ENCODE measurements at regions not wholly inside any gene's neighbourhood (a gene's known extent, or its start where the extent isn't known, plus 50 kb on each side); places are given as distances from the start of the nearest gene placed in this dataset.
"Not testable (repeated sequence)": the region's sequence is repeated elsewhere in the genome, so short reads cannot be mapped to it uniquely, and the experiment has no call there.

DNA sequence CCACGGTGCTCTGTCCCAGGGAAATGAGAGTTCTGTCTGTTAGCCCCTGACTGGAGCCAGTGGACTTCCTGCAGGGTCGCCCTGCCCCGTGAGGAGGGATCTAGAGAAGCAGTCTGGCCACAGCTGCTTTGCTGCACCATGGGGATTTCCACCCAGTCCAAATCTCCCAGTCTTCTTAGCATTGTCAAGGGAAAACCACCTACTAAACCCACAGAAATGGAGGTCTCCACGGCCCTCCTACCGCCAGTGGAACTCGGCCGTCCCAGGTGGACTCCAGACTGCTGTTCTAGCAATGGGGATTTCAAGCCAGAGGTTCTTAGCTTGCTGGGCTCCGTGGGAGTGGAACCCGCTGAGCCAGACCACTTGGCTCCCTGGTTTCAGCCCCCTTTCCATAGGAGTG, 133.3 kb upstream of the PCDH7 start:
- no peak for DNase-seq (ENCODE audit: low read depth, low spot score)

DNA sequence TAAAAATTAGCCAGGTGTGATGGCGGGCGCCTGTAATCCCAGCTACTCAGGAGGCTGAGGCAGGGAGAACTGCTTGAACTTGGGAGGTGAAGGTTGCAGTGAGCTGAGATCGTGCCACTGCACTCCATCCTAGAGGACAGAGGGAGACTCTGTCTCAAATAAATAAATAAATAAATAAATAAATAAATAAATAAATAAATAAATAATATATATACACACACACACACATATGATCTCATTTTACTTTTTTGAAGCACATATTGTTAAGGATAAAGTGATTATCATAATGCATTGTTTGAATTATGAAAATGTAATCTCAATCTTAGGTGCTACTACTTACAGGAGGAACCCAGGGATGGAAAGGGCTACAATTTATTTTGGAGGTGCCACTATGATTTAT, 130.5 kb upstream of the PCDH7 start:
- not testable (repeated sequence) for DNase-seq (ENCODE audit: low read depth, low spot score)

DNA sequence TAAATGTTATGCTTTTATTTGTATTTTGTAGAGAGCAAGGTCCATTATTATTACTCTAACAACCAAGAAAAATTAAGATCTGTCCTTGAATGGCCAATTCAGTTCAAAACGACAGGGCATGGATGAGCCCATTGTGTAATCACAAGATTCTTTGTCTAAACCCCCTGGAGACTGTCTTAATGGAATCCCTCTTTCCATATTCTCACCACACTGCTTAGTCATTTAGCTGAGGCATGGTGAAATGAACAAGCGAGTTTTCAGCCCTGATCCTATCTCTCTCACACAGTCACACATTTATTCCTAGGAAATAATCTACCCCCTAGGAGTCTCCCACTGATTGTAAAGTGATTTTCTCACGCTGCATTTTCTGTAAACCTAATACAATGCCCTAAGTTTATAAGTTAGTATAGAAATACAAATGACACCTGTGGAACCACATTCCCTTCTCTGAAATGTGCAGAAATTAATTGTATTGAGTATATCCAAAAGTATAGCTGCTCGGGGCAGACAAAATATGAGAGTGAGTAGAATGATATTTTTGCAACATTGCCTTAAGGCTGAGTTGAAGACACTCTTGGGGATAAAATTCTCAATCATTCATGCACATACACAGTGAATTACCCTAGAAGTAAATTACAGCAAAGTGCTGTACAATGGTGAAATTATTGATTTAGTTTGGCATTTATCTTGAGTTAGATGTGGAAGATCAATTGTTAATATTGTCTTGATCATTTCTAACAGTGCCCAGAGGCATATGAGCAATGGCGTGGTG, 119.7 kb upstream of the PCDH7 start:
- DNase-seq (ENCODE audit: low read depth, low spot score) = peak; percentile 15

DNA sequence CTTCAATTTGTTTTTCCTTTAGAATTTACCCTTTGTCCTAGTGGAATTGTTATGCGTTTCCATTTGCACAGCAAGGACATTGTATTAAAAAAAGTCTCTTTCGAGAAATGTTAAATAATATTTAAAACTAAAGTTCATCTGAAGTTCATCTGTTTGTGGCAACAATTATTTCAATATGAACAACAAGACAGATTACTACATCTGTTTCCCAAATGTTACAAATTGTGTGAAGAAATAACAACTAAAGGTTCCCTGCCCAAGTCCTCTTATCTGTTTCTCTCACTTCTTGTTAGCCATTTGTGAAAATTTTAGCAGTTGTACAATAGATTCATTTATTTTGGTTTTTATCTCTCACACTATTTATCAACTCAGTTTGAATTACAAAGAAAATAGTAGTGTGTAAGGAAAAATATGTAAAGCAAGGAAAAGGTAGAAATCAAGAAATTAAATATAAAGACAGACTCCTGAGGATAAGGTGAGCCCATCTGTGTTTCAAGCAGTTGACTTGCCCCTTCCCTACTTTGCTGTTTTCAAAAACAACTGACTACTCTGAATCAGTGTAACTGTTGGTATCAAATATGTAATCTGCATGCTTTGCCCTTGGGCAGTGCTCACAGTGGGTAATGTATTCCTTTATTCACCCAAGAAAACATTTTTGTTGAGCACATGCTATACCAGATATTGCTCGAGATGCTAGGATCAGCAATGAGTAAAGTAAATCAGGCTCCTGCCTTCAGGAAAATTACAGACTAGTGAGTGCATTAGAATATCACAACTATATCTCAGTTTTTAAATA, 118.9 kb upstream of the PCDH7 start:
- DNase-seq (ENCODE audit: low read depth, low spot score) = no peak

DNA sequence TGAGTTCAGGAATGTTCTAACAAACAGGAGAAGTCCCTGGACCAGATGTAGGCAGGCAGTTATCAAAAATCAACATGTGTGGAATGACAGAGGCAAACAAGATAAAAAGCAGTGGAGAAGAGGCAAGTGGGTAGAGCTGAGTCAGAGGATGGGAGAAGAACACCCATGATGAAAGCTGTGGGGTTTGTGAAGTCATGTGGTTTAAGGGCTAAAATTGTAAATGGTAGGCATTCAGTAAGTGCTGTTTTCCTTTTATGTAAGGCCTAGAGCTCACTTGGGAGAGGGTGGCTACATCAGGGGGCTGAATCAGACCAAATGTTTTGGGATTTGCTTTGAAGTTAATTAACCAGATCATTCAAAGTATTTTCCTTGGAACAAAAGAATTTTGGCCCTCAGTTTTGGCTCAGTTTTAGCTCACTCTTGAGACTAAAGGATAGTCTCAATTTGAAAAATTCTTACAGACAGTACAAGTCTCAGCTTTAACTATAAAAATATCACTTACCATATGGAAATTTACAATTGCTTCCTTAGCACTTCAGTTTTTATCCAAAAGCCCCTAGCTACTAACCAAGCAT, 114.5 kb upstream of the PCDH7 start:
- DNase-seq (ENCODE audit: low read depth, low spot score) = no peak

DNA sequence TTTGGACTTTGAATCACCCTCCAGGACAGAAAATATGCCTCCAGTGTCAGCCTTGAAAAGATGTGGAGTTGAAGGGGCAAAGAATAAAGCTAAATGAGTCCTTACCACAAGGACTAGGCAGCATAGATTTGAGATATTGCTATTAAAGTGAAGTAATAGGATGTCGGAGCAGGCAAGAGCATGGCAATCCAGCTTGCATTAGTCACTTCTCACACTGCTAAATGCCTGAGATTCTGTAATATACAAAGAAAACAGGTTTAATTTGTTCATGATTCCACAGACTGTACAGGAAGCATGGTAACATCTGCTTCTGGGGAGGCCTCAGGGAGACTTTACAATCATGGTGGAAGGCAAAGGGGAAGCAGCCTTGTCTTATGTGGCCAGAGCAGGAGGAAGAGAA, 109.8 kb upstream of the PCDH7 start:
- no peak for DNase-seq (ENCODE audit: low read depth, low spot score)

DNA sequence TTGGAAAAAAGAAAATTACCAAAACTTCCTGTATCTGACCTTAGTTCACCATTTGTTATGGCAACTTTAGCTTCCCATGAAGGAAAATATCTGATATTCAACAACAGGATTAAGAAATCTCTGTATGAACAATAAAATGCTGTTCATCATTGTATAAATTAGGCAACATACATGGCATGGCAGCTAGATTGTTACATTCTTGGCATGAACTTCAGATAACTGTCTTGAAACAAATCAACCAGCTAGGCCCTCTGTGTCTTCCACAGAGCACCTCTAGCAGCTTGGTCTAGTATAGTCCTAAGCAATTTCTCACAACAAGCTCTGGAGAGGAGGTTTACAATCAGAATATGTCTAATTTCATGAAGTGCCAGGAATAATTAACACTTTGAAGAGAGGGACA, 105.4 kb upstream of the PCDH7 start:
- DNase-seq (ENCODE audit: low read depth, low spot score) = no peak

DNA sequence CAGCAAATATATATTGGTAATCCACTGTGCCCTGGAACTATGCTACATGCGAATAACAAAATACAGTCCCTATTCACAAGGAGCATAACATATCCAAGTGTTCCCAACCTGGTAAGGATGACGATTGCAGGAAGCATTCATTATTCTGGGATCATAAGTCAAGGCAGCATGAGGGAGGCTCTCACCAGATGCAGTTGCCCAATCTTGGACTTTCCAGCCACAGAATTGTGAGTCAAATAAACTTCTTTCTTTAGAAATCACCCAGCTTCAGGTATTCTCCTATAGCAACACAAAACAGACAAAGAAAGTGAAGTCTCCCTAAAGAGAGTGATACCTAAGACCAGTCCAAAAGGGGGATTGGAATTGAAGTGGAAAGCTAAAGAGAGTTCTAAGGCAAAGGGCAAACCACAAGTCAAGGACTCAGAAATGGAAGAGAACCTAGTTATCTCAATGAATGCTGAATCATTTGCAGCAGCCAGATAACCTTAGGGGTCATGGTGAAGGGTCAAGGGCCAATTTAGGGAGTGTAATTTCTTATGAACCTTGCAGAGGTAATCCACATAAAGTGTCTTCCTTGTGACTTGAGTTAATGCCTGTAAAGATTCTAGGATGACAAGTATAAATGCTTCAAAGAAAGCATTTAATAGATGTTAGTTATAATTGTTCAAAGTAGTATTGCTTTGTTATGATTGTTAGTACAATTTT, 103.1 kb upstream of the PCDH7 start:
- no peak for DNase-seq (ENCODE audit: low read depth, low spot score)

DNA sequence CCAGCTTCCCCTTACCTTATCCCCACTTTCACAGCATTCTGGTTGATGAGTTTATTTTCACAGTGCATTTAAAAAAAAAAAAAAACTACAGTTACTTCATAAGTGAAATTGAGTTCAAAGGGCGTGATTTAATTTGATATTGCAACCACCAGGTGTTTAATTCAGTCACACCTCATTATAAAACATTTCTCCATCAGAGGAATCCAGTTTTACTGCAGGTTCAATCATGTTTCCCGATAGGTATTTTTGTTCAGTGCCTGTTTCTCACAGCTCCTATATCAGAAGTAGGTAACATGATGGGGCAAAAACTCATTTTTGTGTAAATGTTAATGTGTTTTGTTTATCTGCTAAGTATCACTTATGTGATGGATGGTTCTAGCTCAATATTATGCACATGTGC, 102.3 kb upstream of the PCDH7 start:
- DNase-seq (ENCODE audit: low read depth, low spot score) = no peak

DNA sequence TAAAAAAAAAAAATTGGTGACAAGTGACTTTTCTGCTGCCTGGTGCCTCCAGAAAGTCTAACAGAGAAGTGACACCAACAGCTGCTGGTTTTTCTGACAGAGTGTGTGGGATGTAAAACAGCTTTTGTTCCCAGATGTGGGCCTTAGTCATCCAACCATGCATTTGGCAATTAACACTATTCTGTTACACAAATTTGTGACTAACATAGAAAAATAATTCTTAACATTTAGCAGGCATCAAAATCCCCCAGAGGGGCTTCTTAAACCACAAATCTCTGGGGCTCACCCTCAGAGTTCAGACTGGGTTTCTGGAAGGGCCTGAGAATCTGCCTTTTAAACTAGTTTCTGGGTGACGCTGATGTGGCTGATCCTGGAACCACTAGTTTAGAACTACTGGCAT, 100.5 kb upstream of the PCDH7 start:
- DNase-seq (ENCODE audit: low read depth, low spot score) = no peak

DNA sequence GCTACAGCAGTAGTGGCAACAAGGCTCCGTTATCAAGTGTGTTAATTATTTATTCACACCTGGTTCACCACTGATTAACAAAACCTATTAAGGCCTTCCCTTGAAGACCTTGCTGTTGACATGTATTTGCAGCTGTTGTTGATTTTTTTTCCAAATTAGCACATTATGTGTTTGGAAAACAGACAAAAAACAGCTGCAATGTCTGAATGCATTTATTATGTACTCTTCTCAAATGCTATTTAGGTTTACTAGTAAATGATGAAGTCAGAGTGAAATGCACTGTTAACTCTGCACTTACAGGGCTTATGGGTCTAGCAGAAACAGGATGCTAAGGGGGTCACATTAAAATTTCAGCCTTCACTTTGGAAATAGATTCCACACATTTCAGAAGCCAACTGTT, 99.5 kb upstream of the PCDH7 start:
- no peak for DNase-seq (ENCODE audit: low read depth, low spot score)

DNA sequence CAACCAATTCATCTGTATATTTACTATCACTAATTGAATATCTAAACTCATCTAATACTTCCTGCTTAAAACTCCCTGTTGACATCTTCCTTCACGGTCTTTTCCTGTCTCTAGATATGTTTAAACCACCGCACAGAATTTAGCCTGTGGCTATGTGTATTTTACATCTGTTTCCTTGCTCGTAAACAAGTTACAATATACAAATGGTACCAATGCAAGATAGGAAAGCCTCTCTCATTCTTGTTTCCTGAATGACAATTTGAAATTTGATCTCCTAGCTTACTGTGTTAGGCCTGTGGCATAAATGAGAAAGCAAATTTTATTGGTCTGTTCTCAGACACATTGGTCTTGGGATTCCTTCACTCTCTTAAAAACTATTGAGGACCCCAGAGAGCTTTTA, 89.7 kb upstream of the PCDH7 start:
- DNase-seq (ENCODE audit: low read depth, low spot score) = no peak

DNA sequence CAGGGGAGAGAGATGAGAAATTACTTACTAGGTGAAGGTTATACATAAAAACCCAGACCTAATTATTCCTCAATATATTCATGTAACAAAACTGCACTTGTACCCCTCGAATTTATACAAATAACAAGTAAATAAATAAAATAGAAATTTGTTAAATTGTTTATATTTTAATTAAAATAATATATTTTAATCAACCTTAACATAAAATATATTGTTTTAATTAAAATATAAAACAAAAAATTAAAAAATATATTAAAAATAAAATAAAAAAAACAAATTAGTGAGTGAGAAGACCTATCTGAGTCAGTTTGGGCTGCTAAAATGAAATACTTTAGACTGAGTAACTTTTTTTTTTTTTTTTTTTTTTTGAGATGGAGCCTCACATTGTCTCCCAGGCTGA, 87.4 kb upstream of the PCDH7 start:
- DNase-seq (ENCODE audit: low read depth, low spot score) = no peak

DNA sequence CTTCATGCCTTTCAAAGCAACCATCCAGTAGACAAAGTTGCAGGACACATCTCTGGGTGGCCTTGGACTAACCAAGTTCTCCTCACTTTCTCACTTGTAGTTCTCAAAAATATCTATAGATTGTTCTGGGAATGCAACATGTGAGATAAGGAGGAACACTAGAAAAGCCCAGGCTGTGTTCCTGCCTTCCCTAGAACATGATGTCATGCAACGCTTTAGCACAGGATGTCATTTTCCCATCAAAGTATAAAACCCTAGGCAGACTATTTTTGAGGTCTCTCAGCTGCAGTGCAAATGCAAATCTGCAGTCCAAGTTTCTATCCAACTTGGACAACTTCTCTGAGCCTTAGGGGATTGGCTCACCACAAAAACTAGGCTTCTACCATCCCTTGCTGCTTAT, 78.8 kb upstream of the PCDH7 start:
- no peak for DNase-seq (ENCODE audit: low read depth, low spot score)

DNA sequence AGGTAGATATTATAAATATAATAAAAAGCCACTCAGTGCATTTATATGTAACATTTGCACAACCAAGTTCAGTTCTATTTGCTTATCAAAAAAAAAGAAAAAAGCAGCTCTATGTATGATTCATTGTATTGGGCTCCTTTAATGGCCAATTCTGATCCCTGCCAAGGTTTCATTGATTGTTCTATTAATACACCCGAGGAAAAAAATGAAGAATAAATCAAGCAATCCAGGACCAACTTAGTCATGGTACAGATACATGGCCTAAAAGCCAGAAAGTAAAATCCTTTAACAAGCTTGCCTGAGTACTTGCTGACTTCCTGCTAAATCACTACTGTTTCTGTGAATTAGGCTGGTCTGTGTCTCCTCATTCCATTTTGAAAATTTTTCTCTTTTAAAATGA, 77.6 kb upstream of the PCDH7 start:
- DNase-seq (ENCODE audit: low read depth, low spot score) = no peak

DNA sequence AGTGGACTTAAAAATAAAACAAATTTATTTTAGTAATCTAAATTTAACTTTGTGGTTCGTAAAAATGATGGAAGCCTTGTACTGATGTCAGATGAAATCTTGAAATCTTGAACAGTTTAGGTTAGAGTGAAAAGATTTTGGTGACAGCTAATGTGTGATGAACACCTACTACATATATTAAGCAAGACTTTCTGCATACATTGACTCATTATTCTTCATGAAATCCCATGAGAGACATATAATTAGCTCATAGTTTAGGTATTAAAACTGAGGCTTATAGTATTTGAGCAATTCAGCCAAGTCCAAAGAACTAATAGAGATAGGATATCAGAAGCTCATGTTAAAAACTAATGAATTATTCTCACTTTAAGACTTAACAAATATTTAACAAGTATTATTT, 66.9 kb upstream of the PCDH7 start:
- no peak for DNase-seq (ENCODE audit: low read depth, low spot score)

DNA sequence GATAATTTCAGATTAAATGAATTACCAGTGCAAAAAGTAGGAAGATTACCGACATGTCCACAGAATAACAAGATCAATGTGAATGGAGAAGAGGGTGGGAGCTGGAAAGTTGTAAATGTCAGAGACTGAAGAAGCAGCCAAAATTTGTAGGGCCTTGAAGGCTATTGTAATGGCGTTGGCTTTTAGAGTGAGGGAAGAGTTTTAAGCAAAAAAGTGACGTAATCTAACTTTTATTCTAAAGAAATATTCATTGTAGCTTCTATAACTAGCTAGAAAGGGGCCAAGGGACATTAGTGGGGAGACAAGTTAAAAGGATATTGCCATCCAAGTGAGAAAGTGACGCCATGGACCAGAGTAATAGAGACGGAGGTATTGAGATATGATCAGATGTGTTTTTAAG, 63.3 kb upstream of the PCDH7 start:
- DNase-seq (ENCODE audit: low read depth, low spot score) = no peak

DNA sequence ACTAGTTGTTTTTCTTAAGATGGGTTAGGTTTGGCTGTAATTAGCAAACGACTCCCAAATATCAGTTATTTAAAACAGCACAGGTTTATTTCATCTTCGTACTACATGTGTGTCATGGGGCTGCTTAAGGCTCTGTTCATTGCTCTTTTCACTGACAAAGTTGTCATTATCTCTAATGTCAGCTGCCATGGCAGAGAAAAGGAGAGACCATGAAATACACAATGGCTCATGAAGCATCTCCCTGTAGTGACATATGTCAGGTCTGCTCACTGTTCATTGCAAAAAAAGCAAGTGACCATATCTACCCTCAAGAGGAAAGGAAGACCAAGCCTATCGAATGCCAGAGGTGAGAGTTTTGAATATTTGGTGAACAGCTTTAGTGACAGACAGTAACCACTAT, 52.2 kb upstream of the PCDH7 start:
- no peak for DNase-seq (ENCODE audit: low read depth, low spot score)

DNA sequence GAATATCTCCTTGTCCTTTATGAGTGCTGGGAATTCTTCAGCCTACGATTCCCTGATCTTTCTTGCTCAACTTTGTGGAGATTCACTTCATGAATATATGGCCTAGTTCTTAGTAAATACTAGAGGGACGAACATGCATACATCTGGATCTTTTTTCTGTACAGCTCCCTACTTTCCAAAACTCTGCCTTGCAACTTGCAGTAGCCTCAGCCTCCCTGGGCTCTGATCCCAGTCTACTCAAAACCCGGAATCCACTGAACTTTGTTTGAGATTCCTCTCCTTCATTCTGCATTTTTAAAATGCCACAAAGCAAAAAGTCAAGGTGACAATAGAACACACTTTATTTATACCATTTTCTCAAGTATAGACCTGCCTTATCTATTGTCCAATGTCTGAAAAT, 50.0 kb upstream of the PCDH7 start:
- no peak for DNase-seq (ENCODE audit: low read depth, low spot score)
